Nephron (organoid): ENCODE measurements at regions not wholly inside any gene's neighbourhood (a gene's known extent, or its start where the extent isn't known, plus 50 kb on each side); places are given as distances from the start of the nearest gene placed in this dataset.

ENCODE experiments used
- H3K27ac Mint-ChIP-seq, 3 experiments: 2 replicates each; pipeline ENCODE4 v1.8.0; 2020; ENCODE audit warnings: mixed read lengths in 3 of 3, mild to moderate bottlenecking in 2 of 3, moderate library complexity in 1 of 3
- H3K27me3 Mint-ChIP-seq: 2 replicates; pipeline ENCODE4 v1.8.0; 2021; ENCODE audit warnings: low read depth, mild to moderate bottlenecking, moderate library complexity, mixed read lengths
- H3K36me3 Mint-ChIP-seq: 2 replicates; pipeline ENCODE4 v1.8.0; 2020; ENCODE audit warnings: low read depth, mixed read lengths
- H3K4me1 Mint-ChIP-seq: 2 replicates; pipeline ENCODE4 v1.8.0; 2020; ENCODE audit warnings: mixed read lengths
- H3K4me3 Mint-ChIP-seq, 3 experiments: 2 replicates each; pipeline ENCODE4 v1.8.0; 2020; ENCODE audit warnings: mild to moderate bottlenecking in 3 of 3, mixed read lengths in 3 of 3, moderate library complexity in 2 of 3
- H3K9me3 Mint-ChIP-seq: 2 replicates; pipeline ENCODE4 v1.8.0; 2020; ENCODE audit warnings: mixed read lengths
- TF ChIP-seq, protein P1 (sequence below), 3 experiments: fragments of 200-600 bp; sonication (generic); IDR thresholded peaks; one replicate each; pipeline ENCODE4 v1.5.0; 2021; ENCODE audit warnings: antibody characterized with exemption in 3 of 3; ENCODE audit not compliant: unreplicated experiment in 3 of 3

DNA sequence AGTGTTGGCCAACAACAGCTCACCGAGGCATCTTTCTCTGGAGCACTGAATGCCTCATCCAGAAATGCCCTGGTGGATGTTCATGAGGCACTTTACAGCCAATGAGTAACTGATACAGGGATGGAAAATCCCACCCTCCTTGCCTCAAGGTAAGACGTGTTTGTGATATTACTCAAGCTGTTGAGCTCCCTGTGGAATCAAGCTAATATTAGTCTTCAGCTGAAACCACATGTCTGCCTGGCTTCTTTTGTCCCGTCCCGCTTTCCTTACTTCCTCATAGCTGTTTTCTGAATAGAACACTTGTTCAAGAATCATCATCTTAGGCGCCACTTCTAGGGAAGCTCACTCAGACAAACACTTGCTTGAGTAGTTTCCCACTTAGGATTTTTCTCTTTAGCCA, 422.4 kb downstream of the INHBA start:
- peaks cover 8% of the 10 kb centered on the region for H3K27me3 Mint-ChIP-seq
- H3K36me3 Mint-ChIP-seq: no peaks in the 10 kb centered on the region
- H3K9me3 Mint-ChIP-seq: no peaks in the 10 kb centered on the region
- no peak overlapping the region for H3K4me3 Mint-ChIP-seq
- TF ChIP-seq, protein P1, sequence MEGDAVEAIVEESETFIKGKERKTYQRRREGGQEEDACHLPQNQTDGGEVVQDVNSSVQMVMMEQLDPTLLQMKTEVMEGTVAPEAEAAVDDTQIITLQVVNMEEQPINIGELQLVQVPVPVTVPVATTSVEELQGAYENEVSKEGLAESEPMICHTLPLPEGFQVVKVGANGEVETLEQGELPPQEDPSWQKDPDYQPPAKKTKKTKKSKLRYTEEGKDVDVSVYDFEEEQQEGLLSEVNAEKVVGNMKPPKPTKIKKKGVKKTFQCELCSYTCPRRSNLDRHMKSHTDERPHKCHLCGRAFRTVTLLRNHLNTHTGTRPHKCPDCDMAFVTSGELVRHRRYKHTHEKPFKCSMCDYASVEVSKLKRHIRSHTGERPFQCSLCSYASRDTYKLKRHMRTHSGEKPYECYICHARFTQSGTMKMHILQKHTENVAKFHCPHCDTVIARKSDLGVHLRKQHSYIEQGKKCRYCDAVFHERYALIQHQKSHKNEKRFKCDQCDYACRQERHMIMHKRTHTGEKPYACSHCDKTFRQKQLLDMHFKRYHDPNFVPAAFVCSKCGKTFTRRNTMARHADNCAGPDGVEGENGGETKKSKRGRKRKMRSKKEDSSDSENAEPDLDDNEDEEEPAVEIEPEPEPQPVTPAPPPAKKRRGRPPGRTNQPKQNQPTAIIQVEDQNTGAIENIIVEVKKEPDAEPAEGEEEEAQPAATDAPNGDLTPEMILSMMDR (IDR thresholded peaks at IDR 0.05; ENCODE audit: unreplicated experiment in 3 of 3): no peak
- no peak overlapping the region for H3K27ac Mint-ChIP-seq
- H3K4me1 Mint-ChIP-seq: no peaks in the 10 kb centered on the region

GRCh38 chr7:41277561-41277960, 425.3 kb downstream of the INHBA start:
- Mint-ChIP-seq H3K36me3 (no peaks in the 10 kb centered on the region), H3K4me3 (no peak overlapping the region), H3K27me3 (peaks cover 1% of the 10 kb centered on the region), H3K9me3 (no peaks in the 10 kb centered on the region), H3K27ac (no peak overlapping the region), H3K4me1 (peaks cover 2% of the 10 kb centered on the region)
- TF ChIP-seq, protein P1 (IDR thresholded peaks at IDR 0.05; ENCODE audit: unreplicated experiment in 3 of 3): no peak

- Mint-ChIP-seq H3K36me3 (no peaks in the 10 kb centered on the region), H3K27me3 (no peaks in the 10 kb centered on the region), H3K4me3 (no peak overlapping the region), H3K4me1 (peaks cover 11% of the 10 kb centered on the region), H3K9me3 (no peaks in the 10 kb centered on the region), H3K27ac (no peak overlapping the region)
- TF ChIP-seq, protein P1 (IDR thresholded peaks at IDR 0.05; ENCODE audit: unreplicated experiment in 3 of 3): no peak
Observed at GRCh38 chr7:41275255-41275654, 427.6 kb downstream of the INHBA start.

GRCh38 chr7:41274179-41274578, 428.7 kb downstream of the INHBA start:
- no peak overlapping the region for H3K4me3 Mint-ChIP-seq
- H3K4me1 Mint-ChIP-seq: peaks cover 11% of the 10 kb centered on the region
- H3K9me3 Mint-ChIP-seq: no peaks in the 10 kb centered on the region

DNA sequence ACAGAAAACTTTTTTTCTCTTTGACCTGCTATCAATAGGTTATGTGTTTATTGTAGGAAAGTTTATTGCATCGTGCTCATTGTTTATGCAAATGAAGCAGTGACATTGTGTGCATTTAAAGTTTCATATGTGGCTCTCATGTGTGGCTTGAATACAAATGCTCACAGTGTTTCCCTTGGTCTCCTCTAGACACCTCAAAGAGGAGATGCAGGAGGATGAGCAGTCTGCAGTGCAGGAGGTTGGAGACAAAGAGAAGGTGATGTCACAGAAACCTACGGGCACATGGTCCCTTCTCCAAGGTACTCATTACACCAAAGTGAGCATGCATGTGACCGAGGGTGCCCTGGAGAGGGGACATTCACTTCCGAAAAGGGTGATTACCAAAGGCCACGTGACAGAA, 430.2 kb downstream of the INHBA start:
- H3K4me3 Mint-ChIP-seq: no peak overlapping the region
- peaks cover 11% of the 10 kb centered on the region for H3K4me1 Mint-ChIP-seq
- TF ChIP-seq, protein P1 (IDR thresholded peaks at IDR 0.05; ENCODE audit: unreplicated experiment in 3 of 3): no peak

More at GRCh38 chr7:41274179-41274578, 428.7 kb downstream of the INHBA start:
- H3K36me3 Mint-ChIP-seq: no peaks in the 10 kb centered on the region
- H3K27me3 Mint-ChIP-seq: no peaks in the 10 kb centered on the region
- H3K27ac Mint-ChIP-seq: no peak overlapping the region
- TF ChIP-seq, protein P1 (IDR thresholded peaks at IDR 0.05; ENCODE audit: unreplicated experiment in 3 of 3): no peak

GRCh38 chr7:41268878-41269277, 434.0 kb downstream of the INHBA start:
- Mint-ChIP-seq H3K27ac (no peak overlapping the region), H3K27me3 (no peaks in the 10 kb centered on the region), H3K9me3 (no peaks in the 10 kb centered on the region), H3K4me3 (no peak overlapping the region), H3K36me3 (no peaks in the 10 kb centered on the region), H3K4me1 (peaks cover 11% of the 10 kb centered on the region)
- TF ChIP-seq, protein P1 (IDR thresholded peaks at IDR 0.05; ENCODE audit: unreplicated experiment in 3 of 3): no peak

More for the DNA sequence above, 430.2 kb downstream of the INHBA start:
- H3K27ac Mint-ChIP-seq: no peak overlapping the region
- H3K27me3 Mint-ChIP-seq: no peaks in the 10 kb centered on the region
- H3K9me3 Mint-ChIP-seq: no peaks in the 10 kb centered on the region
- no peaks in the 10 kb centered on the region for H3K36me3 Mint-ChIP-seq
